H9 (cell line): ENCODE measurements at regions not wholly inside any gene's neighbourhood (a gene's known extent, or its start where the extent isn't known, plus 50 kb on each side); places are given as distances from the start of the nearest gene placed in this dataset.

Source experiments
- DNase-seq: peaks from one replicate; pipeline ENCODE4 v3.0.0-alpha.2; 2017
- H2AFZ ChIP-seq: one replicate; pipeline ENCODE4 v1.6.1; 2013; ENCODE audit warnings: mild to moderate bottlenecking, low read length, control low read depth, moderate library complexity
- H2AK5ac ChIP-seq: 2 replicates; pipeline ENCODE4 v1.6.1; 2013; ENCODE audit warnings: low read length, control low read depth, mixed read lengths; ENCODE audit not compliant: insufficient read length
- H2BK120ac ChIP-seq: one replicate; pipeline ENCODE4 v1.6.1; 2013; ENCODE audit warnings: low read depth, mild to moderate bottlenecking, low read length, control low read depth, inconsistent platforms; ENCODE audit not compliant: poor library complexity, severe bottlenecking
- H2BK12ac ChIP-seq: 2 replicates; pipeline ENCODE4 v1.6.1; 2013; ENCODE audit warnings: low read length, control low read depth, mixed read lengths, low read depth; ENCODE audit not compliant: insufficient read length
- H2BK15ac ChIP-seq: 2 replicates; pipeline ENCODE4 v1.6.1; 2013; ENCODE audit warnings: low read depth, low read length, control low read depth
- H2BK20ac ChIP-seq: one replicate; pipeline ENCODE4 v1.6.1; 2013; ENCODE audit warnings: low read depth, mild to moderate bottlenecking, low read length, control low read depth, inconsistent platforms; ENCODE audit not compliant: poor library complexity, severe bottlenecking
- H2BK5ac ChIP-seq: 2 replicates; pipeline ENCODE4 v1.6.1; 2013; ENCODE audit warnings: low read length, control low read depth, mixed read lengths; ENCODE audit not compliant: insufficient read length
- H3K14ac ChIP-seq: 2 replicates; pipeline ENCODE4 v1.6.1; 2013; ENCODE audit warnings: low read length, control low read depth; ENCODE audit not compliant: insufficient read depth
- H3K18ac ChIP-seq: 2 replicates; pipeline ENCODE4 v1.6.1; 2013; ENCODE audit warnings: low read depth, mild to moderate bottlenecking, mixed read lengths, low read length, control low read depth; ENCODE audit not compliant: insufficient read length
- H3K23ac ChIP-seq: 2 replicates; pipeline ENCODE4 v1.6.1; 2013; ENCODE audit warnings: low read length, control low read depth, mixed read lengths, low read depth; ENCODE audit not compliant: insufficient read length
- H3K23me2 ChIP-seq: 2 replicates; pipeline ENCODE4 v1.6.1; 2013; ENCODE audit warnings: low read depth, mild to moderate bottlenecking, mixed read lengths, low read length, control low read depth; ENCODE audit not compliant: insufficient read length, poor library complexity, severe bottlenecking
- H3K27ac ChIP-seq: 2 replicates; pipeline ENCODE4 v1.5.1; 2013; ENCODE audit warnings: low read length, control low read depth, mixed read lengths, low read depth; ENCODE audit not compliant: insufficient read length
- H3K27me3 ChIP-seq: 2 replicates; pipeline ENCODE4 v1.6.1; 2013; ENCODE audit warnings: low read length, control low read depth, inconsistent platforms; ENCODE audit not compliant: insufficient read depth
- H3K4ac ChIP-seq: 2 replicates; pipeline ENCODE4 v1.6.1; 2013; ENCODE audit warnings: low read depth, mild to moderate bottlenecking, control low read depth, inconsistent platforms, low read length, moderate library complexity
- H3K4me1 ChIP-seq: 2 replicates; pipeline ENCODE4 v1.6.1; 2013; ENCODE audit warnings: low read length, control low read depth, inconsistent platforms; ENCODE audit not compliant: insufficient read depth
- H3K4me2 ChIP-seq: 2 replicates; pipeline ENCODE4 v1.6.1; 2013; ENCODE audit warnings: low read length, control low read depth, mixed read lengths; ENCODE audit not compliant: insufficient read length, insufficient read depth
- H3K56ac ChIP-seq: 2 replicates; pipeline ENCODE4 v1.6.1; 2013; ENCODE audit warnings: low read depth, mild to moderate bottlenecking, mixed read lengths, low read length, control low read depth; ENCODE audit not compliant: insufficient read length
- H3K79me1 ChIP-seq: 2 replicates; pipeline ENCODE4 v1.6.1; 2013; ENCODE audit warnings: low read depth, mild to moderate bottlenecking, moderate library complexity, low read length, control low read depth, inconsistent platforms; ENCODE audit not compliant: insufficient read depth, poor library complexity, severe bottlenecking
- H3K79me2 ChIP-seq: 2 replicates; pipeline ENCODE4 v1.6.1; 2013; ENCODE audit warnings: low read length, control low read depth, inconsistent platforms; ENCODE audit not compliant: insufficient read depth
- H3K9ac ChIP-seq: 2 replicates; pipeline ENCODE4 v1.6.1; 2013; ENCODE audit warnings: low read length, control low read depth, mixed read lengths; ENCODE audit not compliant: insufficient read length; ENCODE audit errors: extremely low read depth
- H3K9me3 ChIP-seq: one replicate; pipeline ENCODE4 v1.6.1; 2013; ENCODE audit warnings: low read depth, low read length, inconsistent platforms; ENCODE audit not compliant: control insufficient read depth
- H3T11ph ChIP-seq: one replicate; pipeline ENCODE4 v1.6.1; 2013; ENCODE audit warnings: mild to moderate bottlenecking, low read length, control low read depth, inconsistent platforms
- H4K20me1 ChIP-seq: one replicate; pipeline ENCODE4 v1.6.1; 2013; ENCODE audit not compliant: control insufficient read depth, insufficient read length, insufficient read depth
- H4K5ac ChIP-seq: 2 replicates; pipeline ENCODE4 v1.6.1; 2013; ENCODE audit warnings: low read depth, mild to moderate bottlenecking, mixed read lengths, low read length, control low read depth; ENCODE audit not compliant: insufficient read length
- H4K8ac ChIP-seq: replicated peaks from 2 replicates; pipeline ENCODE4 v1.6.1; 2013; ENCODE audit warnings: low read length, control low read depth, mixed read lengths, low read depth; ENCODE audit not compliant: insufficient read length
- H4K91ac ChIP-seq: 2 replicates; pipeline ENCODE4 v1.6.1; 2013; ENCODE audit warnings: low read depth, mild to moderate bottlenecking, moderate library complexity, mixed read lengths, low read length, control low read depth; ENCODE audit not compliant: insufficient read length
- H3K27ac Mint-ChIP-seq, 3 experiments: 2 replicates in 2 of 3; 3 replicates in 1 of 3; pipeline ENCODE4 v1.8.0; 2020 to 2021; ENCODE audit warnings: mixed read lengths in 3 of 3, mild to moderate bottlenecking in 1 of 3, moderate library complexity in 1 of 3
- H3K27me3 Mint-ChIP-seq: 2 replicates; pipeline ENCODE4 v1.8.0; 2021; ENCODE audit warnings: low read depth, mild to moderate bottlenecking, moderate library complexity, mixed read lengths
- H3K36me3 Mint-ChIP-seq, 3 experiments: 2 replicates in 2 of 3; 3 replicates in 1 of 3; pipeline ENCODE4 v1.8.0; 2020 to 2021; ENCODE audit warnings: low read depth in 3 of 3, mixed read lengths in 3 of 3; ENCODE audit not compliant: insufficient read depth in 1 of 3
- H3K4me1 Mint-ChIP-seq, 2 experiments: 2 replicates each; pipeline ENCODE4 v1.8.0; 2020; ENCODE audit warnings: mixed read lengths in 2 of 2
- H3K4me3 Mint-ChIP-seq, 2 experiments: 2 replicates in 1 of 2; 3 replicates in 1 of 2; pipeline ENCODE4 v1.8.0; 2020 to 2021; ENCODE audit warnings: mild to moderate bottlenecking in 2 of 2, mixed read lengths in 2 of 2, moderate library complexity in 1 of 2
- H3K9me3 Mint-ChIP-seq, 2 experiments: 2 replicates in 1 of 2; 3 replicates in 1 of 2; pipeline ENCODE4 v1.8.0; 2020; ENCODE audit warnings: mild to moderate bottlenecking in 2 of 2, mixed read lengths in 2 of 2, moderate library complexity in 1 of 2
- WGBS: extraction: QIAGEN DNeasy Blood & Tissue Kit; methylation state at CpG from one replicate; pipeline ENCODE4 v1.1.7; 2013; ENCODE audit warnings: missing lambda C conversion rate, low lambda C conversion rate, mixed read lengths; ENCODE audit not compliant: insufficient read length; ENCODE audit errors: extremely low coverage; 5-methylcytosine and 5-hydroxymethylcytosine counted together
- TF ChIP-seq, protein P1 (sequence below): fragments of 200-600 bp; sonication (generic); conservative IDR thresholded peaks from 3 replicates; pipeline ENCODE4 v1.8.0; 2021; ENCODE audit warnings: antibody characterized with exemption, mild to moderate bottlenecking

DNA sequence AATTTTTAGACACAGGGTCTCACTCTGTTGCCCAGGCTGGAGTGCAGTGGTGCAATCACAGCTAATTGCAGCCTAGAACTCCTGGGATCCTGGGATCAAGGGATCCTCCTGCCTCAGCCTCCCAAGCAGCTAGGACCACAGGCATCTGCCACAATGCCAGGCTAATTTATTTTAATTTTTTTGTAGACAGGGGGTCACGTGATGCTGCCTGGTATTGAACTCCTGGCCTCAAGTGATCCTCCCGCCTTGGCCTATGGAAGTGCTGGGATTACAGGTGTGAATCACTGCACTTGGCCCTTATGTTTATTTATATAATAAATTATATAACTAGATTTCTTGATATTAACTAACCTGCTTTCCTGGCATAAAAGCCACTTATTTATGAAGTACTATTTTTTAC is 1081.7 kb upstream of the FANCL start:
- Histone ChIP-seq H3K4ac (no peak overlapping the region), H3K79me2 (no peaks in the 10 kb centered on the region), H2BK5ac (no peak overlapping the region), H3K9me3 (no peaks in the 10 kb centered on the region), H2AK5ac (no peak overlapping the region), H2BK20ac (no peak overlapping the region), H3T11ph (no peak overlapping the region), H2BK15ac (no peak overlapping the region), H4K8ac (no peak overlapping the region), H4K5ac (no peak overlapping the region), H3K14ac (no peak overlapping the region), H3K4me2 (no peak overlapping the region), H3K27ac (no peak overlapping the region), H3K56ac (no peak overlapping the region), H3K23me2 (no peaks in the 10 kb centered on the region), H2BK12ac (no peak overlapping the region), H3K9ac (no peak overlapping the region), H2AFZ (no peak overlapping the region), H4K91ac (no peak overlapping the region), H2BK120ac (no peak overlapping the region), H3K18ac (no peak overlapping the region), H3K4me1 (no peaks in the 10 kb centered on the region), H3K23ac (no peak overlapping the region), H3K27me3 (no peaks in the 10 kb centered on the region), H4K20me1 (no peaks in the 10 kb centered on the region), H3K79me1 (no peaks in the 10 kb centered on the region)
- TF ChIP-seq, protein P1, sequence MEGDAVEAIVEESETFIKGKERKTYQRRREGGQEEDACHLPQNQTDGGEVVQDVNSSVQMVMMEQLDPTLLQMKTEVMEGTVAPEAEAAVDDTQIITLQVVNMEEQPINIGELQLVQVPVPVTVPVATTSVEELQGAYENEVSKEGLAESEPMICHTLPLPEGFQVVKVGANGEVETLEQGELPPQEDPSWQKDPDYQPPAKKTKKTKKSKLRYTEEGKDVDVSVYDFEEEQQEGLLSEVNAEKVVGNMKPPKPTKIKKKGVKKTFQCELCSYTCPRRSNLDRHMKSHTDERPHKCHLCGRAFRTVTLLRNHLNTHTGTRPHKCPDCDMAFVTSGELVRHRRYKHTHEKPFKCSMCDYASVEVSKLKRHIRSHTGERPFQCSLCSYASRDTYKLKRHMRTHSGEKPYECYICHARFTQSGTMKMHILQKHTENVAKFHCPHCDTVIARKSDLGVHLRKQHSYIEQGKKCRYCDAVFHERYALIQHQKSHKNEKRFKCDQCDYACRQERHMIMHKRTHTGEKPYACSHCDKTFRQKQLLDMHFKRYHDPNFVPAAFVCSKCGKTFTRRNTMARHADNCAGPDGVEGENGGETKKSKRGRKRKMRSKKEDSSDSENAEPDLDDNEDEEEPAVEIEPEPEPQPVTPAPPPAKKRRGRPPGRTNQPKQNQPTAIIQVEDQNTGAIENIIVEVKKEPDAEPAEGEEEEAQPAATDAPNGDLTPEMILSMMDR = no peak
- no peak overlapping the region for H3K4me3 Mint-ChIP-seq
- no peaks in the 10 kb centered on the region for H3K4me1 Mint-ChIP-seq
- no CpG with 5 or more reads among the region's 2 CpGs for WGBS
- peaks cover 2 to 21% (median 13%) of the 10 kb centered on the region in 3 experiments; a peak in 6 of 7 replicates for H3K36me3 Mint-ChIP-seq
- H3K27me3 Mint-ChIP-seq = no peaks in the 10 kb centered on the region
- no peak overlapping the region for H3K27ac Mint-ChIP-seq
- no peak for DNase-seq
- peaks cover 14 to 20% of the 10 kb centered on the region in 2 experiments for H3K9me3 Mint-ChIP-seq
